ENCODE measurements at regions not wholly inside any gene's neighbourhood (a gene's known extent, or its start where the extent isn't known, plus 50 kb on each side); places are given as distances from the start of the nearest gene placed in this dataset.

GRCh38 chr5:8848997-8849594, 696.8 kb downstream of the SEMA5A start:
- peak; percentile 13 for DNase-seq (ENCODE audit: low read depth)

DNA sequence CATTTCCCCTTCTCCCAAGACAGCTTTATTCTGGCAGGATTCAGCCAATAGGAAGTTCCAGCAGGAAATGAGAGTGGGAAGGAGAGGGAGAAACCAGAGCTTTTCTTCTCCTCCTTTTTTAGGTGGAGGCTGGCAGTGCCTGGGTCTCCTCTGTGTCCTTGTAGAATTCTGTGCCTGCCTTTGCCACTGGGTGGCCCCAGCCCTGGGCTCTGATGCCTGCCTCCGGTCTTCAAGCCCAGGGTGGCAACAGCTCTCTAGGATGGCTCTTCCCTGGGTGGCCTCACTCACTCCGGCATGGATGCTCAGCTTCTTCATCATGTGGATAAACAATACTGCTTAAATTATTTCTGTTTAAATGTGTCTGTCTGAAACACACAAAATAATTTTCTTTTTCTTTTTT, 694.8 kb downstream of the SEMA5A start:
- DNase-seq (ENCODE audit: low read depth): no peak

GRCh38 chr5:8857051-8857450, 688.8 kb downstream of the SEMA5A start:
- DNase-seq (ENCODE audit: low read depth): no peak

GRCh38 chr5:8861764-8862163, 684.1 kb downstream of the SEMA5A start:
- DNase-seq (ENCODE audit: low read depth): no peak

- peak; percentile 42 for DNase-seq (ENCODE audit: low read depth)
Measured at GRCh38 chr5:8864053-8864452, 681.8 kb downstream of the SEMA5A start.

- DNase-seq (ENCODE audit: low read depth): no peak
Measured at GRCh38 chr5:8865266-8865665, 680.6 kb downstream of the SEMA5A start.

DNA sequence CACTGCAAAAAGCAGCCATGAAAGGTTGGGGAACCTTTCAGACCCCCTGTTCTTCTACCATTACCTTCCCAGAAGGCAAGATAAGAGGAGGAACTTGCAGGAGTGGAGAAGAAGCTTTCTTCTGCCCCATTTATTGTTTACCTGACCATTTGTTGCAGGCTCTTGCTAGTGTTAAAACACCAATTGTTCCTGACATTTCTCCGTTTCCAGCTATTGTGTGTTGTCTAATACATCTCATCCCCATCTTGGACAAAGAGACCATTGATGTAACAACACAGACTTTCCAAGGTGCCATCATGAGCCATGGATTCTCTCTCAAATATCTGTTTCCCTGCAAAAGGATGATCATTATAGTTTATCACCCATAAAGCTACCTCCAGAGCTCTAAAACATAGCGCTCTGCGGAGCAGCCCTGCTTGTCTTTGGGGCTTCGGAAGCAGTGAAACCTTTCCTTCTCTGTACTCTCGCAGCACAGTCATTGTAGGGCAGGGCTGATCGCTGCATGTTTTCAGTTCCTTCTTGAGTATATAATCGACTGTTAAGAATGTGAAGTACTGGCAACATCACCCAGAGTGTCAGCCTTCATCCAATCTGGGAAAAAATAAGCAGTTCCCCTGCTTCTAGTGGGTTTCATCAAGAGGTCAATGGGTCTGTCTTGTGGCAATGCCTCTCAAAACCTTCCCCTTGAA, 680.0 kb downstream of the SEMA5A start:
- DNase-seq (ENCODE audit: low read depth): no peak

- DNase-seq (ENCODE audit: low read depth): no peak
Measured at GRCh38 chr5:8868283-8868682, 677.6 kb downstream of the SEMA5A start.

DNA sequence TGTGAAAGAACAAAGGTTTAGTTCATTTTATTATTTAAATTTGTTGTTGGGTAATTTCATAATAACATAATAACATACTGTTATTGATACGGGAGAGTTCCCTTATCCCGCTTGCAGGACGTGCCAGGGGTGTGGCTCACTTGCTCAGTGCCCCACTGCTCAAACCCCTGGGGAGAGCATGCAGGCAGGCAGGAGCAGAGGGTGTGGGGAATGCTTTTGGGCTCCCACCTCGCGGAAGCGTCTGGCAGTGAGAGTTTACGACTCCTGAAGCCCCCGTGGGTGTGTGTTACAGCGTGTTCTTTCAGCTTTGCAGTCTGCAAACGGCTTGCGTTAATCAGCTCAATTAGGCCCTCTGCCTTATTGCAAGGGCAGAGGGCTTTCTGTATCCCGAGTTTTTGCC, 675.9 kb downstream of the SEMA5A start:
- no peak for DNase-seq (ENCODE audit: low read depth)

DNA sequence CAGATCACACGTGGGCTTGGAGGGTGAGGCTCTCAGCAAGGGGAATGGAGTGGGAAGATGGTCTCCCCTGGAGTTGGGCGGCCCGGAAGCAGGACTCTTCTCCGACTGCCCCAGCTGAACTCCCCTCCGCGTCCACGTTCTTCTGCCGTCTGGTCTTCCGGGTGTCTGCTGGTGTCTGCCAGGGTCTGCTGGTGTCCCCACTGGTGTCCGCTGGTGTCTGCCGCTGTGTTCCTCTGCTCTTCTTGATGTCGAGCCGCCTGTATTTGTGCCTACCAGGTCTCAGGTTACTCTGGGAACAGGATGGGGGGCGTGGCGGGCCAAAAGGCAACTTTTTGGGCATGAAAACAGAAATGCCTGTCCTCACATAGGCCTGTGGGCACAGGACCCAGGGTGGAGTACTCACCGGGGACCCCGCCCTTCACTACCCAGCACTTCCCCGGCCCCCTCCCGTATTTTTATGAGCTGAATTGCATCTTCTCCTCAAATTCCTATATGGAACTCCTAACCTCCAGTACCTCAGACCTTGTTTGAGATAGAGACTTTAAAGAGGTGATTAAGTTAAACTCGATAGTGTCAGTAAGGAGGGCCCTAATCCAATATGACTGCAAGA, 675.4 kb downstream of the SEMA5A start:
- no peak for DNase-seq (ENCODE audit: low read depth)

DNA sequence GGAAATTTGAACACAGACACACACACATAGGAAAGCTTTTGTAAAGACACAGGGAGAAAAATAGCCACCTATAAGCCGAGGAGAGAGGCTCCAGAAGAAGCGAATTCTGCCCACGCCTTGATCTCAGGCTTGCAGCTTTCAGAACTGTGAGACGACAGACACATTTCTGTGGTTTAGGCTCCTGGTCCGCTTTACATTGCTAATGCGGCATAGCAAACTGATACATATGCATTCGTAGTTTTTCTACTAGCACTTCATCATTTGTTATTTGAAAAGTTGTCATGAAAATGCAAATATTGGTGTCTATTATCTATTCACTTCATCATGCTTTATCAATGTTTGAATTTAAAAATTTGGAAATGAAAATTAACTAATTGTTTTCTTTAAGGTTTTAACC, 674.9 kb downstream of the SEMA5A start:
- no peak for DNase-seq (ENCODE audit: low read depth)

DNA sequence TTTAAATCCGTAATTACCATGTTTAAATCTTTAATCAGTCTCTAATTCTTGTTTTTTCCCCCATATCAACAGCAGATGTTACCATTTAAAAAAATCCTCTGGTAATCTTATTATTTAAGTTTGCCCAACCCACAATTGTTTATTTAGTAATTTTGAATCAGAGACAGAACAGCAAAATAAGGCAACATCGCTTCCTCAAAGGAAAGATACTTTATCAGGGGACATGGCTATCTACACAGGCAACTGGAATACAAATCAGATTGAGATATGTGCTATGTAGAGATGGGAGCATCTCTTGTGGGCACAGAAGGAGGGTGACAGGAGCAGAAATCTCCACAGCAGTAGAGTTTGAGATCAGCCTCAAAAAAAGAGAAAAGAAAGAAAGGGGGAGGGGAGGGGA, 674.4 kb downstream of the SEMA5A start:
- no peak for DNase-seq (ENCODE audit: low read depth)

DNA sequence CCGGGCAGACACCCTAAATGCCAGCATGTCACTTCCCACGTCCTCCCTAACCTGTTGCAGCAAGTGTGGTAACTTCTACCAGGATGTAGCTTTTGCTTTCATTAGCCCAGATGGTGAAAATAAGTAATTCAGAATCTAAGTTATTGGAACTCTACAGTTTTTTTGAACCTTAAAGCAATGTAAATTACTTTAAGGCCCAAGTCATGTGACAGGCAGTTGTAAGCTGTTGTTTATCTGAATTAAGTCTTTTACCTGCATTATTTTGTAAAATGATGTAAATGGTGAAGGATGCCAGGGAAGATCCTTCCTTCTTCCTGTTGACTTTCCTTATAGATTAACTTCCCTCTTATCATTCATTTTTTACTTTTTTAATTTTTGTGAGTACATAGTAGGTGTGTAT, 670.2 kb downstream of the SEMA5A start:
- DNase-seq (ENCODE audit: low read depth): no peak

DNA sequence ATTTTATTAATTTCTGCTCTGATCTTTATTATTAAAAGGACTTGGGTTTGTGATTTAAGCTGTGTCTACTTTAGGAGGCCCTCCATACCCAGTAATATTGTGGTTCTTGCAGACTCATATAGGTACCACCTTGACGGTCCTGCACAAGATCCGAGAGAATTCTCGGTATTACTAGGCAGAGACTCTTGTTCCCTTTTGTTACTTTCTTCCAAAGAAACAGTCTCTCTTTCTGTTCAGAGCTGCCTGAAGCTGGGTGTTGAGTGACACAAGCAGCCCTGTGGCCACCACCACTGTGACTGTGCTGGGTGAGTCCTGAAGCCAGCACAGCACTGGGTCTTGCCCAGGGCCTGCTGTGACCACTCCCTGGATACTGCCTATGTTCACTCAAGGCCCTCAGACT, 666.6 kb downstream of the SEMA5A start:
- no peak for DNase-seq (ENCODE audit: low read depth)

GRCh38 chr5:8884029-8884428, 661.8 kb downstream of the SEMA5A start:
- DNase-seq (ENCODE audit: low read depth): no peak

GRCh38 chr5:8892926-8893325, 652.9 kb downstream of the SEMA5A start:
- no peak for DNase-seq (ENCODE audit: low read depth)

DNA sequence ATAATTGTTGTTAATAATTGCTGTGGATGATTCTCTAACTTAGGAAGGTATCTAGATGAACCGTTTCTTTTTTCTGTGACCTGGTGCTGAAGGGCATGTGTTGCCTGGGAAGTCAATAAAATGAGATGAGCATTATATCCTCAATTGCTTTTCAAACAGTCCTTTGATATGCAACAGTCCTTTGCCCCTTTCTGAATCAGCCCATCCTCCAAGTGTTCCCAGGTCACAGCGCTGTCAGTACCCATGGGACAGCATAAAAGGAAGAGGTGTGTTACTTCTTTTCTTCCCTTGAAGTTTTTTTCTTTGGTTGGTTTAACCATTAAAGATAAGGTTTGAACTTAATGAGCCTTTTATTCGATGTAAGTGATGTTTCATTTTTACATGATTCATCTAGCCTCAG, 651.8 kb downstream of the SEMA5A start:
- no peak for DNase-seq (ENCODE audit: low read depth)

DNA sequence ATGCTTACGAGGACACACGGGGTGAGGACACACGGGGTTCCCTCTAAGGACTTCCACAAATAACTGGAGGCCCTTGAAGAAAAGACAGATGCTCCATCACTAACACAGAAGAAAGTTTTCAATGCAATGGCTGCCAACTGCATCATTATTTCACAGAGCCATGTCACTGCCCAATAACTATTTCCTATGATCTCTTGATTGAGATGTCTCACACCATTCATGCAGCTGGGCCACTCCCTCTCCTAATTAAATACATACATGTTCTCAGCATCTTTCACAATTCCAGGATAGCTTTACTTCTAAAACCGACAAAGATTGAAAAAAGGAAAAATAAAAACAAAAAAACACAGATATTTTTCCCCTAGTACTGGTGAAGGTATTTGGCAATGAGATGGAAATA, 650.8 kb downstream of the SEMA5A start:
- no peak for DNase-seq (ENCODE audit: low read depth)

- no peak for DNase-seq (ENCODE audit: low read depth)
Measured at GRCh38 chr5:8895599-8895998, 650.3 kb downstream of the SEMA5A start.

DNA sequence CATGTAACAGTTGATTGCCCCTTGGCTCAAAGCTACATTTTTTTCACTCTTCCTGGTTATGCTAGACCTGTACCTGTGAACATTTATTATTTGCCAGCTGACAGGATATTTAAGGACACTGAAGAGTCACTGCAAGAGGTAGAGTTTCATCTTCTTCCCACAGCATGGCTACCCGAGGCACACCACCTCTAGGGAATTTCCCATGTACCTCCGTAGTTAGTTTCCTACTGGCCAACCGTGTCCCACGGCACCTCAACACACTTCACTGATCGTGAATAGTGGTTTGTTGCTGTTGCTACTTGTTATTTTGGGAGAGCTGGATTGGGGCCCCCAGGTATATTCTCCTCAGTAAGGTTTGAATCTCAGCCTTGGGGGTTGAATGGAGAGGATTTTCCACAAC, 648.6 kb downstream of the SEMA5A start:
- DNase-seq (ENCODE audit: low read depth): no peak

DNA sequence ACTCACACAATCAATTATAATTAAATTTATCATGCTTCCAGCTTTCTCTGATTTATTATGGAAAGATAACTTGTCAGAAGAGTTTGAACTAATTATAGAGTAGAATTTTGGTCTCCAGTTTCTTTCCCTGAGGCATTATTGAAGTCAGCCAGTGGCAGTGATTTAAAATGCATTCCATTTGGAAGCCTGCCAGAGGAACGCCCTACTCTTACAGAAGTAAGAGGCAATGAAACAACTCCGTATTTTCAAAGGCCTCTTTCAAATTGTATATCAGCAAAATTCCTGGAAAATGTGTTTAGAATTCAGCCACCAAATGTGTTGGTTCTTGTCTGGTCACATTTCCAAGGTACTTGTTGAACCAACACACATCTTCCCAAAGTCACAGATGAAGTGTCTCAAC, 640.9 kb downstream of the SEMA5A start:
- peak; percentile 27 for DNase-seq (ENCODE audit: low read depth)

- peak; percentile 90 for DNase-seq (ENCODE audit: low read depth)
Measured at GRCh38 chr5:8906303-8906967, 639.4 kb downstream of the SEMA5A start.

- DNase-seq (ENCODE audit: low read depth): peak; percentile 81
Measured at GRCh38 chr5:8907168-8907868, 638.6 kb downstream of the SEMA5A start.

Data from amniotic epithelial cell (primary cell).